Left lung (tissue), 4 donors: ENCODE measurements at regions not wholly inside any gene's neighbourhood (a gene's known extent, or its start where the extent isn't known, plus 50 kb on each side); places are given as distances from the start of the nearest gene placed in this dataset.

ENCODE experiments used
- ATAC-seq: fragments of 200-7000 bp; cut with Tn5 transposase; one replicate; pipeline ENCODE4 v1.9.1; 2020; ENCODE audit warnings: moderate library complexity
- DNase-seq, 4 donors: peaks; one replicate each; pipeline ENCODE4 v3.0.0-alpha.2; 2013 to 2020
- H3K27ac ChIP-seq, 2 donors: fragments of 200-600 bp; sonication (generic) in 1 of 2; one replicate each; pipeline versions ENCODE4 v1.5.0 to v1.8.0; 2020 to 2021
- H3K27me3 ChIP-seq, 2 donors: fragments of 200-600 bp; sonication (generic) in 1 of 2; one replicate each; pipeline versions ENCODE4 v1.5.0 to v1.8.0; 2020 to 2021
- H3K36me3 ChIP-seq, 2 donors: fragments of 200-600 bp; sonication (generic) in 1 of 2; one replicate each; pipeline versions ENCODE4 v1.5.0 to v1.8.0; 2020 to 2021
- H3K4me1 ChIP-seq, 2 donors: fragments of 200-600 bp; one replicate each; pipeline ENCODE4 v1.8.0; 2021
- H3K4me3 ChIP-seq, 2 donors: fragments of 200-600 bp; sonication (generic) in 1 of 2; one replicate each; pipeline versions ENCODE4 v1.5.0 to v1.8.0; 2020 to 2021; ENCODE audit warnings: mild to moderate bottlenecking in 1 of 2
- H3K9me3 ChIP-seq, 2 donors: fragments of 200-600 bp; sonication (generic) in 1 of 2; one replicate each; pipeline versions ENCODE4 v1.5.0 to v1.8.0; 2020 to 2021
- intact Hi-C, 2 donors: fragments of 100-400 bp; cut with DNase I; formaldehyde crosslinking; loops; one replicate each; pipeline versions ENCODE4 v1.11.2 to v1.14.2; 2022
- TF ChIP-seq, protein P1 (sequence below), 2 donors: fragments of 200-600 bp; sonication (generic) in 1 of 2; IDR thresholded peaks; one replicate each; pipeline versions ENCODE4 v1.5.0 to v1.8.0; 2021; ENCODE audit warnings: antibody characterized with exemption in 2 of 2
- donor health status: DM: no; HTN: yes; CAD: no.
- donor health status: DM: no; HTN: no; CAD: no.

DNA sequence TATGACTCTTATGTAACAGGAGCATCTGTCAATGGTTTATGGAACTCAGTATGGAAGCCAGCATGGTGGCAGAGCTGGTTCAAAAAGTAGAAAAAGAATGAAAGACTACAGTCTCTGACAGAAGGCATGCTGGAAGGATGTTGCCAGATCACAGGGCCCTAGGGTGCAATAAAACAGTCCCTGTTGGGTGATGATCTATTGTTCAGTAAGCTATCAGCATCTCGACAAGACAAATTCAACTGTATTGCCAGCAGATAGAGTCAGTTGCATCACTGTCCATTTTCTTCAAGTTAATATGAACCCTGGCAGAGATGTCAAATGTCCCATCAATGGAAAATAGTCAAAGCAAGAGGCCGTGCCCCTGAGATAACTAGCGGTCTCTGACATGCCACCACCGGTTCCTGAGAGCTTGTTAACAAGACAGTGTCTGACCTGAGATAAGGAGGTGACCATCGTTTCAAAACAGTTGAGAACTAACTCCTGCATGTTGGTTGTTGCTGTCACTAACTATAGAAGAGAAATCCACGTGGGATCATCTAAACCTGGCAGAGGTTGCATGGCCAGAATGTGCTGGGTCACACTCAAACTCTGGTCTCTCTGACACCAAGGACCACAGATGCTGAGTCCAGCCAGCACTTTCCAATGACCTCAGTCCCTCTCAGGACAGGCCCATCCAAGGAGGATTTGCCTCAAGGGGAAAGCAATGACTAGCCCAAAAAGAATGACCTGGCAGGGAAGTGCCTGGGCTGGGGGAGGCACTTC lies 125.9 kb downstream of the RIPK4 start:
- Histone ChIP-seq H3K4me1 (no peaks in the 10 kb centered on the region), H3K9me3 (peaks cover 0 to 7% of the 10 kb centered on the region in 2 donors), H3K27ac (no peak overlapping the region), H3K36me3 (no peaks in the 10 kb centered on the region), H3K4me3 (no peak overlapping the region), H3K27me3 (peaks cover 0 to 17% of the 10 kb centered on the region in 2 donors)
- TF ChIP-seq, protein P1, sequence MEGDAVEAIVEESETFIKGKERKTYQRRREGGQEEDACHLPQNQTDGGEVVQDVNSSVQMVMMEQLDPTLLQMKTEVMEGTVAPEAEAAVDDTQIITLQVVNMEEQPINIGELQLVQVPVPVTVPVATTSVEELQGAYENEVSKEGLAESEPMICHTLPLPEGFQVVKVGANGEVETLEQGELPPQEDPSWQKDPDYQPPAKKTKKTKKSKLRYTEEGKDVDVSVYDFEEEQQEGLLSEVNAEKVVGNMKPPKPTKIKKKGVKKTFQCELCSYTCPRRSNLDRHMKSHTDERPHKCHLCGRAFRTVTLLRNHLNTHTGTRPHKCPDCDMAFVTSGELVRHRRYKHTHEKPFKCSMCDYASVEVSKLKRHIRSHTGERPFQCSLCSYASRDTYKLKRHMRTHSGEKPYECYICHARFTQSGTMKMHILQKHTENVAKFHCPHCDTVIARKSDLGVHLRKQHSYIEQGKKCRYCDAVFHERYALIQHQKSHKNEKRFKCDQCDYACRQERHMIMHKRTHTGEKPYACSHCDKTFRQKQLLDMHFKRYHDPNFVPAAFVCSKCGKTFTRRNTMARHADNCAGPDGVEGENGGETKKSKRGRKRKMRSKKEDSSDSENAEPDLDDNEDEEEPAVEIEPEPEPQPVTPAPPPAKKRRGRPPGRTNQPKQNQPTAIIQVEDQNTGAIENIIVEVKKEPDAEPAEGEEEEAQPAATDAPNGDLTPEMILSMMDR (IDR thresholded peaks at IDR 0.05) = no peak
- intact Hi-C loops = no loop called here
- ATAC-seq (peak; percentile 20), DNase-seq (no peak)

DNA sequence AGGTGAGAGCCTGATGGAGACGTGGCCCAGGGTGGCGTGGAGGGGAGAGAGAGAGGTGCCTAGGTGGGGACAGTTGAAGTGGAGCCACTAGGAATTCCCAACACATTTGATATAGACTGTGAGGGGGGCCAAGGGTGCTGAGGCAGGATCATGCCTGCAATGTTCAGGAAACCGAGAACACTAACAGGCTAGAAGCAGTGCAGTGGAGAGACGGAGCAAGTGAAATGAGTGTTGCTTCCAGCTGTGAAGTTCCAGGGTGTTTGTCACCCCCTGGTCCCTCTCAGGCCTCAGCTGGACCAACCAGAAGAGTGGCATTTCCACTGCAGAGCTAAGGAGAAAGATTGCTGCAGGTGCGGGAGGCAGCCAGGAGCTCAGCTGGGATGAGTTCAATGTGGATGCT lies 127.1 kb downstream of the RIPK4 start:
- TF ChIP-seq, protein P1 (IDR thresholded peaks at IDR 0.05) = no peak
- Histone ChIP-seq H3K9me3 (peaks cover 0 to 7% of the 10 kb centered on the region in 2 donors), H3K4me1 (no peaks in the 10 kb centered on the region), H3K36me3 (no peaks in the 10 kb centered on the region), H3K4me3 (no peak overlapping the region), H3K27me3 (peaks cover 0 to 17% of the 10 kb centered on the region in 2 donors), H3K27ac (no peak overlapping the region)
- ATAC-seq = no peak
- no peak for DNase-seq
- intact Hi-C loops = no loop called here

DNA sequence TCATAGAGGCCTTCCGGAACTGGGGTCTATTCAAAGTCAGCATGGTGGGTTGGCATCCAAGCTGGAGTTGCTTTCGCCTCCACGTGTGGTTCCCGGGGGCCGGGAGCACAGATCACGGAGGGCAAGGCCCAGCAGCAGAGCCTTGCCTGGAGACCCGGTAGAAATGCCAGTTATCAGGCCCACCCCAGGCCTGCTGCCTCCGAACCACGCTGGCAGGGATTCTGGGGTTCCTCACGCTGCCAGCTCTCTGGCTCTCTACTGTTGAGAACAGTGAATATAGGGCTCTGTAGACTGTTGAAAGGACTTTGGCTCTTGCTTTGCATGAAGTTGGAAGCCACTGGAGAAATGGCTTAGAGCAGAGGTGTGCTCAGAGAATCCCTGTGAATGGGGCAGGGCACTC lies 127.5 kb downstream of the RIPK4 start:
- Histone ChIP-seq H3K27me3 (peaks cover 0 to 17% of the 10 kb centered on the region in 2 donors), H3K27ac (no peak overlapping the region), H3K36me3 (no peaks in the 10 kb centered on the region), H3K9me3 (peaks cover 0 to 7% of the 10 kb centered on the region in 2 donors), H3K4me1 (no peaks in the 10 kb centered on the region), H3K4me3 (no peak overlapping the region)
- intact Hi-C loops = no loop called here
- ATAC-seq (no peak), DNase-seq (no peak)
- TF ChIP-seq, protein P1 (IDR thresholded peaks at IDR 0.05) = no peak

DNA sequence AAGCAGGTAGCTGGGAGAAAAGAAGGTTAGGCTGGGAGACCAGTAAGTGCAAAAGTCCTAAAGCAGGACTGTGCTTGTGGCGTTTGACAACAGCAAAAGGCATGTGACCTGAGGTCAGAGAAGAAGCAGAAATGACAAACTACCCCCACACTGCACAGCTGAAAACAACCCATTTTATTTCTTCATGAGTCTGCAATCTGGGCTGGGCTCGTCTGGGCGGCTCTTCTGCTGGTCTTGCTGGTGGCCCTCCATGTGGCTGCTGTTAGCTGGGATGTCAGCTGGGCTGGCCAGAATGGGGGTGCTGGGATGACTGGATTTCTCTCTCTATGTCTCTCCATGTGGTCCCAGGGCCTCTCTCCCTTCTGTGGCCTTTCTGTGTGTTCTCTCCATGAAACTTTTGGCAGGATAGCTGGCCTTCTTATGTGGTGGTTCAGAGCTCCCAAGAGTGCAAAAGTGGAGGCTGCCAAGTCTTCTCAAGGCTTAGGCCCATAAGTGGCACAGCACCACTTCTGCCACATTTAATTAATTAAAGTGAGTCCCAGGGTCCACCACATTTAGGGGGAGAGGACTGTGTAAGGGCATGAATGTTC lies 128.6 kb downstream of the RIPK4 start:
- no peak overlapping the region for H3K4me3 ChIP-seq
- ATAC-seq = no peak

More for the DNA sequence above, 128.6 kb downstream of the RIPK4 start:
- Histone ChIP-seq H3K36me3 (no peaks in the 10 kb centered on the region), H3K27me3 (peaks cover 0 to 16% of the 10 kb centered on the region in 2 donors), H3K4me1 (no peaks in the 10 kb centered on the region), H3K27ac (no peak overlapping the region), H3K9me3 (peaks cover 0 to 7% of the 10 kb centered on the region in 2 donors)
- intact Hi-C loops = no loop called here
- no peak for DNase-seq
- TF ChIP-seq, protein P1 (IDR thresholded peaks at IDR 0.05) = no peak
